Keratinocyte (primary cell): ENCODE measurements at regions not wholly inside any gene's neighbourhood (a gene's known extent, or its start where the extent isn't known, plus 50 kb on each side); places are given as distances from the start of the nearest gene placed in this dataset.

Source experiments
- DNase-seq: peaks from one replicate; pipeline ENCODE4 v3.0.0-alpha.2; 2011; ENCODE audit warnings: low read depth, missing footprints, low spot score
- FAIRE-seq: peaks from 2 replicates; lab custom pipeline; 2011; peaks lifted over from hg19 to GRCh38; lab: Jason Lieb, UNC
- H2AFZ ChIP-seq: 2 replicates; pipeline ENCODE4 v1.6.0; 2012; ENCODE audit warnings: low read length, control low read depth, inconsistent platforms; ENCODE audit not compliant: control insufficient read depth
- H3K27ac ChIP-seq: 2 replicates; pipeline ENCODE4 v1.5.1; 2011; ENCODE audit warnings: low read length; ENCODE audit not compliant: control insufficient read depth, insufficient read depth
- H3K27me3 ChIP-seq: 3 replicates; pipeline ENCODE4 v1.6.0; 2011; ENCODE audit warnings: low read length; ENCODE audit not compliant: control insufficient read depth, insufficient read depth; ENCODE audit errors: extremely low read depth
- H3K36me3 ChIP-seq, 2 experiments: 2 replicates in 1 of 2; 3 replicates in 1 of 2; pipeline ENCODE4 v1.5.1; 2011; ENCODE audit warnings: low read length in 2 of 2, mild to moderate bottlenecking in 1 of 2; ENCODE audit not compliant: control insufficient read depth in 2 of 2, insufficient read depth in 2 of 2; ENCODE audit errors: extremely low read depth in 1 of 2
- H3K4me1 ChIP-seq: 3 replicates; pipeline ENCODE4 v1.5.1; 2011; ENCODE audit warnings: low read length; ENCODE audit not compliant: control insufficient read depth, insufficient read depth; ENCODE audit errors: extremely low read depth
- H3K4me2 ChIP-seq: 3 replicates; pipeline ENCODE4 v1.6.0; 2011; ENCODE audit warnings: low read depth, low read length; ENCODE audit not compliant: control insufficient read depth, insufficient read depth; ENCODE audit errors: extremely low read depth
- H3K4me3 ChIP-seq, 3 experiments: fragments of 200-600 bp in 1 of 3; sonication (generic) in 1 of 3; 2 replicates in 2 of 3; 3 replicates in 1 of 3; pipeline ENCODE4 v1.5.1; 2011 to 2016; ENCODE audit warnings: low read length in 3 of 3, mild to moderate bottlenecking in 3 of 3, control low read depth in 2 of 3, inconsistent platforms in 1 of 3, low read depth in 1 of 3, mixed read lengths in 1 of 3, mixed run types in 1 of 3, moderate library complexity in 1 of 3; ENCODE audit not compliant: control insufficient read depth in 2 of 3, insufficient read depth in 2 of 3; ENCODE audit errors: extremely low read depth in 1 of 3
- H3K79me2 ChIP-seq: 2 replicates; pipeline ENCODE4 v1.6.0; 2012; ENCODE audit warnings: low read length; ENCODE audit not compliant: control insufficient read depth, insufficient read depth
- H3K9ac ChIP-seq: 3 replicates; pipeline ENCODE4 v1.6.0; 2011; ENCODE audit warnings: low read length; ENCODE audit not compliant: control insufficient read depth, insufficient read depth; ENCODE audit errors: extremely low read depth
- H3K9me1 ChIP-seq: 3 replicates; pipeline ENCODE4 v1.6.0; 2011; ENCODE audit warnings: low read length; ENCODE audit not compliant: control insufficient read depth, insufficient read depth; ENCODE audit errors: extremely low read depth
- H3K9me3 ChIP-seq: 2 replicates; pipeline ENCODE4 v1.5.1; 2012; ENCODE audit warnings: low read depth, low read length; ENCODE audit not compliant: control insufficient read depth
- H4K20me1 ChIP-seq: 3 replicates; pipeline ENCODE4 v1.6.0; 2011; ENCODE audit warnings: low read length; ENCODE audit not compliant: control insufficient read depth, insufficient read depth; ENCODE audit errors: extremely low read depth
- EZH2 ChIP-seq: IDR thresholded peaks from one replicate; pipeline ENCODE4 v1.6.1; 2012; ENCODE audit warnings: inconsistent platforms, mild to moderate bottlenecking, low read length, moderate library complexity
- dilution Hi-C: fragments of 300-500 bp; cut with MboI; formaldehyde crosslinking; loops from one replicate; pipeline ENCODE4 v1.7.0; 2020; ENCODE audit warnings: low sequenced_read_pairs; ENCODE audit not compliant: extremely low pct_ligation_motif_present
- TF ChIP-seq, protein P1 (sequence below), 3 experiments: IDR thresholded peaks in 1 of 3; conservative IDR thresholded peaks in 1 of 3; optimal IDR thresholded peaks in 1 of 3; 2 replicates in 2 of 3; 3 replicates in 1 of 3; pipeline versions ENCODE3 to v1.5.1; 2011; ENCODE audit warnings: low read length in 3 of 3, mild to moderate bottlenecking in 3 of 3, moderate library complexity in 2 of 3, control low read depth in 1 of 3, inconsistent platforms in 1 of 3; ENCODE audit not compliant: insufficient read depth in 2 of 3; ENCODE audit errors: extremely low read depth in 1 of 3

DNA sequence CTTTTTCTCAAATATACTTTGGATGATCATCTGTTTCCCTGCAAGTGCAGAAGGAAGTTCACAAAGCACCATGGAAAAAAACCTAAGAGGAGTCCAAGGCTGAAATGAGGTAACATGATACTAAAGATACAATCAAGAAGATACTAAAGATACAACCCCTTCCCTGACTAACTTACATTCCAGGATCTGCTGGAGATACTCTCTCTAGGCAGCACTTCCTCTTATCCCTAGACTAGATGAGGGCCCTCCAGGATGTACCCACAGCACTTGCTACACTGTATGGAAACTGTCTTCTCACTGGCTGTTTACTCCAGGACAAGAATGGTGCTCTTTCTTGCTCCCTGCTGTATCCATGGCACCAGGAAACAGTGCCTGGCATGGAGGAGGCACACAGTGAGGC is 116.4 kb upstream of the NFE2L3 start:
- TF ChIP-seq EZH2, result no peak
- TF ChIP-seq, protein P1, sequence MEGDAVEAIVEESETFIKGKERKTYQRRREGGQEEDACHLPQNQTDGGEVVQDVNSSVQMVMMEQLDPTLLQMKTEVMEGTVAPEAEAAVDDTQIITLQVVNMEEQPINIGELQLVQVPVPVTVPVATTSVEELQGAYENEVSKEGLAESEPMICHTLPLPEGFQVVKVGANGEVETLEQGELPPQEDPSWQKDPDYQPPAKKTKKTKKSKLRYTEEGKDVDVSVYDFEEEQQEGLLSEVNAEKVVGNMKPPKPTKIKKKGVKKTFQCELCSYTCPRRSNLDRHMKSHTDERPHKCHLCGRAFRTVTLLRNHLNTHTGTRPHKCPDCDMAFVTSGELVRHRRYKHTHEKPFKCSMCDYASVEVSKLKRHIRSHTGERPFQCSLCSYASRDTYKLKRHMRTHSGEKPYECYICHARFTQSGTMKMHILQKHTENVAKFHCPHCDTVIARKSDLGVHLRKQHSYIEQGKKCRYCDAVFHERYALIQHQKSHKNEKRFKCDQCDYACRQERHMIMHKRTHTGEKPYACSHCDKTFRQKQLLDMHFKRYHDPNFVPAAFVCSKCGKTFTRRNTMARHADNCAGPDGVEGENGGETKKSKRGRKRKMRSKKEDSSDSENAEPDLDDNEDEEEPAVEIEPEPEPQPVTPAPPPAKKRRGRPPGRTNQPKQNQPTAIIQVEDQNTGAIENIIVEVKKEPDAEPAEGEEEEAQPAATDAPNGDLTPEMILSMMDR (optimal IDR thresholded peaks at IDR 0.05 in 1 of 3, IDR thresholded peaks at IDR 0.05 in 1 of 3, conservative IDR thresholded peaks at IDR 0.05 in 1 of 3; ENCODE audit: extremely low read depth in 1 of 3, insufficient read depth in 2 of 3, low read length in 3 of 3), result no peak
- H3K36me3 ChIP-seq, result no peaks in the 10 kb centered on the region
- H3K4me2 ChIP-seq, result no peak overlapping the region
- no peaks in the 10 kb centered on the region for H3K4me1 ChIP-seq
- H4K20me1 ChIP-seq, result no peaks in the 10 kb centered on the region
- H3K79me2 ChIP-seq, result no peaks in the 10 kb centered on the region
- H3K9me3 ChIP-seq, result no peaks in the 10 kb centered on the region
- DNase-seq (no peak), FAIRE-seq (no peak)
- H3K27me3 ChIP-seq, result peaks cover 9% of the 10 kb centered on the region
- no peaks in the 10 kb centered on the region for H3K9me1 ChIP-seq
- dilution Hi-C loops, result no loop called here
- H3K27ac ChIP-seq, result no peak overlapping the region
- no peak overlapping the region for H3K4me3 ChIP-seq
- no peak overlapping the region for H2AFZ ChIP-seq
- no peak overlapping the region for H3K9ac ChIP-seq

DNA sequence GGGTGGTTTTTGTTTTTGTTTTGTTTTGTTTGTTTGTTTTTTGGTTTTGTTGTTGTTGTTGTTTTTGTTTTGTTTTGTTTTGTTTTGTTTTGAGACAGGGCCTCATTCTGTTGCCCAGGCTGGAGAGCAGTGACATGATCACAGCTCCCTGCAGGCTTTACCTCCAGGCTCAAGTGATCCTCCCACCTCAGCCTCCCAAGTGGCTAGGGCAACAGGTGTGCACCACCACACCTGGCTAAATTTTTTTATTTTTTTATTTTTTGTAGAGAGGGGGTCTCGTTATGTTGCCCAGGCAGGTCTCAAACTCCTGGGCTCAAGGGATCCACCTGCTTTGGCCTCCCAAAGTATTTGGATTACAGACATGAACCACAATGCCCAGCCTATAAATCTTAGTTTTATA is 115.9 kb upstream of the NFE2L3 start:
- Histone ChIP-seq H3K4me2 (no peak overlapping the region), H3K9me3 (no peaks in the 10 kb centered on the region), H3K4me1 (no peaks in the 10 kb centered on the region), H4K20me1 (no peaks in the 10 kb centered on the region), H3K9ac (no peak overlapping the region), H3K27ac (no peak overlapping the region), H3K4me3 (no peak overlapping the region), H3K27me3 (peaks cover 9% of the 10 kb centered on the region), H2AFZ (no peak overlapping the region), H3K9me1 (no peaks in the 10 kb centered on the region), H3K36me3 (no peaks in the 10 kb centered on the region), H3K79me2 (no peaks in the 10 kb centered on the region)
- FAIRE-seq (no peak), DNase-seq (no peak)
- TF ChIP-seq EZH2, result no peak
- TF ChIP-seq, protein P1 (optimal IDR thresholded peaks at IDR 0.05 in 1 of 3, IDR thresholded peaks at IDR 0.05 in 1 of 3, conservative IDR thresholded peaks at IDR 0.05 in 1 of 3; ENCODE audit: extremely low read depth in 1 of 3, insufficient read depth in 2 of 3, low read length in 3 of 3), result no peak
- dilution Hi-C loops, result no loop called here
